ENCODE measurements at regions not wholly inside any gene's neighbourhood (a gene's known extent, or its start where the extent isn't known, plus 50 kb on each side); places are given as distances from the start of the nearest gene placed in this dataset.

- TF ChIP-seq EP300 (IDR thresholded peaks at IDR 0.05; ENCODE audit: borderline replicate concordance) (no peak), TCF12 (IDR thresholded peaks at IDR 0.05; ENCODE audit: low read depth) (no peak), NFIC (IDR thresholded peaks at IDR 0.05) (no peak), YY1 (IDR thresholded peaks at IDR 0.05; ENCODE audit: low read depth) (no peak), ZBTB7A (IDR thresholded peaks at IDR 0.05; ENCODE audit: low read depth) (no peak), TAF1 (IDR thresholded peaks at IDR 0.05; ENCODE audit: low read depth) (no peak)
- TF ChIP-seq, protein P1, sequence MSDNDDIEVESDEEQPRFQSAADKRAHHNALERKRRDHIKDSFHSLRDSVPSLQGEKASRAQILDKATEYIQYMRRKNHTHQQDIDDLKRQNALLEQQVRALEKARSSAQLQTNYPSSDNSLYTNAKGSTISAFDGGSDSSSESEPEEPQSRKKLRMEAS (IDR thresholded peaks at IDR 0.05): no peak
These were observed 254.3 kb downstream of the BTBD3 start for GRCh38 chr20:12171923-12172524.

DNA sequence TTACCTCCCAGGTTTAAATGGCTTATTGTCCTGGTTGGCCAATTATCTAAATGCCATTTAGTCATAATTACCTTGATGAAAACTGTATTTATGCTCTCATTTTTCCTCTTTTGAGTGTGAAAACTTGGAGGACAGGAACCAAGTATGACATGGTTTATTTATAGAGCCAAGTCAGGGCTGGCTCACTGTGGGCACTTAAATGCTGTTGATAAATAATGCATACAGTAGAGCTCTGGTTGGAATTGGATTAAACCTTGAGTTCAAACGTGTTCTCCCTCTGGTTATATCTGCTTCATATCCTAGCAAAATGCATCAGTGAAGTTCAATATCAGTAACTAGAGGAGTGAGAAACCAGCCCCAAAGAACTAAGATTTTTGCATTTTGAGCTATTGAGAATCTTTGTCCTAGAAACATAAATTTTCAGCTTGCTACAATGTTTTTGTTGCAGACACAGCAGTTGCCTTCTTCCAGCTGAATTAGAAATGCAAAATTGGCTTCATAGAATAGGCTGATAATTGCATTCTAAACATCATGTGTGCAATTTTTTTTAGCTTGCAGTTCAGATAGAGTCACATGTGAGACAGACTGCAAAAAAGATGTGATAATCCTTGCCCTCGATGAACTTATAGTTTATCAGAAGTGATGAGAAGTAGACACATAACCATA, 255.8 kb downstream of the BTBD3 start:
- TF ChIP-seq YY1 (IDR thresholded peaks at IDR 0.05; ENCODE audit: low read depth): no peak
- no peak for TF ChIP-seq ZBTB7A (IDR thresholded peaks at IDR 0.05; ENCODE audit: low read depth)
- no peak for TF ChIP-seq USF1 (IDR thresholded peaks at IDR 0.05)
- TF ChIP-seq TAF1 (IDR thresholded peaks at IDR 0.05; ENCODE audit: low read depth): no peak
- TF ChIP-seq, protein P1 (IDR thresholded peaks at IDR 0.05): no peak
- no peak for TF ChIP-seq EGR1 (IDR thresholded peaks at IDR 0.05)
- no peak for TF ChIP-seq CEBPB (IDR thresholded peaks at IDR 0.05)

DNA sequence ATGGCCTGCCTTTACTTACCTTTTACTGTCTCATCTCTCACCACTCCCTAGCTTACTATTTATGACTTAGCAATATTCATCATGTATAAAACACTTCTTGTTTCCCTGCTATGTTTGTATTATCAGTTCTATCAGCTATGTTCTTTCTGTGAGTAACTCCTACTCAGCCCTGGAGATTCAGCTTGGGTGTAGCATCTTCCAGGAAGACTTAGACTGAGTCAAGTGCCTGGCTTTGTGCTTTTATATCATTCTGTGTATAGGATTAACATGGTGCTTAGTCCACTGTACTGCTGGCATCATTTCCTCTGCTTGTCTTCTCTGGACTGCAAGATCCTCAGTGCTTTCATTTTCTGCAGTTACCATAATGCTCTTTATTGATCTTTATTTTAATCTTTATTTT, 257.8 kb downstream of the BTBD3 start:
- TF ChIP-seq USF1 (IDR thresholded peaks at IDR 0.05) (no peak), TCF12 (IDR thresholded peaks at IDR 0.05; ENCODE audit: low read depth) (no peak), TEAD4 (IDR thresholded peaks at IDR 0.05) (no peak), CEBPB (IDR thresholded peaks at IDR 0.05) (no peak), EP300 (IDR thresholded peaks at IDR 0.05; ENCODE audit: borderline replicate concordance) (no peak)
- TF ChIP-seq, protein P1 (IDR thresholded peaks at IDR 0.05): no peak

DNA sequence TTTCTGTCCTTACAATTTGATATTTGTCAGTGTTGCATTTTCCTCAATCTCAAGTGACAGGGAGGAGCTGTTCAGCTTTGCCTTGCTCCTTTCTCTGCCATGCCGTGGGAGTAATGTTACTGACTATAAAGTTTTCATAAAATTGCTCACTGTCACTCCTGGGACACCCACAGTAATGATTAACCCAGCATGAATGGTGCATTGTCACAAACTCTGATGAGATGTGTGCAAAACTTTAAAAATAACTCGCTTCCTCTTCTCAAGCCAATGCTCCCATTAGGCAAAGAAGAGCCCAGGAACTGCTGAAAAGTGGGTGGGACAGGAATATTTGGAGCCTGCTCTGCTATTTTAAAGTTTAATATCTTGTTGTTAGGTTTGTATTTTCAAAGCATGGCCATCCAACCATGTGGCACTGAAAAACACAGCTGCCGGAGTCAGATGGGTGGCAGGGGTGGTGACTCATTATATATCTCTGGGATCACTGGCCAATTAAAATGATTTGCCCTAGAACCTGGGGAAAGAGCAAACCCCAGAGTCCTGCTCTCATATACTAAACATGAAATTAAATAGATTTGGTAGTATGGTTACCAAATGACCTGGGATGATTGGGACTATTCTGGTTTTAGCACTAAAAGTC, 260.1 kb downstream of the BTBD3 start:
- TF ChIP-seq, protein P1 (IDR thresholded peaks at IDR 0.05): no peak
- TF ChIP-seq TEAD4 (IDR thresholded peaks at IDR 0.05): no peak

DNA sequence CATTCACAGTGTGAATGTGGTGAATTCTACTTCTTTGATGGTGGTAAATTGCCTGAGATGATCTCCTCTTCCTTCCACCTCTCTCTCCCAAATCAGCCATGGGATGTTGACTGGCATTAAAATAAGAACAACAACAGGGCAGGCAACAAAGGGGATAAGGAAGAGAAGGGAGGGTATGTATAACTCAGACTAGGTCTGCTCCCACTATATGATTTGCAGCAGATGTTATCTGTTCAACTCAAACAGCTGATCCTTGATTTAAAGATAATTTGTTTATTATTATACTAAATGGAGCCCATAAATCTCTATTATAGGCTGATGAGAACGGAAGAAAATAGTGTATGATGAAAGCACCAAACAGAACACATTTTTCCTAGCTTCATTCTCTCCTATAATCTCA, 262.0 kb downstream of the BTBD3 start:
- no peak for TF ChIP-seq USF1 (IDR thresholded peaks at IDR 0.05)
- TF ChIP-seq EP300 (IDR thresholded peaks at IDR 0.05; ENCODE audit: borderline replicate concordance): no peak
- TF ChIP-seq TEAD4 (IDR thresholded peaks at IDR 0.05): no peak
- TF ChIP-seq ZBTB7A (IDR thresholded peaks at IDR 0.05; ENCODE audit: low read depth): no peak
- TF ChIP-seq, protein P2, sequence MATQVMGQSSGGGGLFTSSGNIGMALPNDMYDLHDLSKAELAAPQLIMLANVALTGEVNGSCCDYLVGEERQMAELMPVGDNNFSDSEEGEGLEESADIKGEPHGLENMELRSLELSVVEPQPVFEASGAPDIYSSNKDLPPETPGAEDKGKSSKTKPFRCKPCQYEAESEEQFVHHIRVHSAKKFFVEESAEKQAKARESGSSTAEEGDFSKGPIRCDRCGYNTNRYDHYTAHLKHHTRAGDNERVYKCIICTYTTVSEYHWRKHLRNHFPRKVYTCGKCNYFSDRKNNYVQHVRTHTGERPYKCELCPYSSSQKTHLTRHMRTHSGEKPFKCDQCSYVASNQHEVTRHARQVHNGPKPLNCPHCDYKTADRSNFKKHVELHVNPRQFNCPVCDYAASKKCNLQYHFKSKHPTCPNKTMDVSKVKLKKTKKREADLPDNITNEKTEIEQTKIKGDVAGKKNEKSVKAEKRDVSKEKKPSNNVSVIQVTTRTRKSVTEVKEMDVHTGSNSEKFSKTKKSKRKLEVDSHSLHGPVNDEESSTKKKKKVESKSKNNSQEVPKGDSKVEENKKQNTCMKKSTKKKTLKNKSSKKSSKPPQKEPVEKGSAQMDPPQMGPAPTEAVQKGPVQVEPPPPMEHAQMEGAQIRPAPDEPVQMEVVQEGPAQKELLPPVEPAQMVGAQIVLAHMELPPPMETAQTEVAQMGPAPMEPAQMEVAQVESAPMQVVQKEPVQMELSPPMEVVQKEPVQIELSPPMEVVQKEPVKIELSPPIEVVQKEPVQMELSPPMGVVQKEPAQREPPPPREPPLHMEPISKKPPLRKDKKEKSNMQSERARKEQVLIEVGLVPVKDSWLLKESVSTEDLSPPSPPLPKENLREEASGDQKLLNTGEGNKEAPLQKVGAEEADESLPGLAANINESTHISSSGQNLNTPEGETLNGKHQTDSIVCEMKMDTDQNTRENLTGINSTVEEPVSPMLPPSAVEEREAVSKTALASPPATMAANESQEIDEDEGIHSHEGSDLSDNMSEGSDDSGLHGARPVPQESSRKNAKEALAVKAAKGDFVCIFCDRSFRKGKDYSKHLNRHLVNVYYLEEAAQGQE (IDR thresholded peaks at IDR 0.05; ENCODE audit: low read depth): no peak
- TF ChIP-seq CEBPB (IDR thresholded peaks at IDR 0.05): no peak

DNA sequence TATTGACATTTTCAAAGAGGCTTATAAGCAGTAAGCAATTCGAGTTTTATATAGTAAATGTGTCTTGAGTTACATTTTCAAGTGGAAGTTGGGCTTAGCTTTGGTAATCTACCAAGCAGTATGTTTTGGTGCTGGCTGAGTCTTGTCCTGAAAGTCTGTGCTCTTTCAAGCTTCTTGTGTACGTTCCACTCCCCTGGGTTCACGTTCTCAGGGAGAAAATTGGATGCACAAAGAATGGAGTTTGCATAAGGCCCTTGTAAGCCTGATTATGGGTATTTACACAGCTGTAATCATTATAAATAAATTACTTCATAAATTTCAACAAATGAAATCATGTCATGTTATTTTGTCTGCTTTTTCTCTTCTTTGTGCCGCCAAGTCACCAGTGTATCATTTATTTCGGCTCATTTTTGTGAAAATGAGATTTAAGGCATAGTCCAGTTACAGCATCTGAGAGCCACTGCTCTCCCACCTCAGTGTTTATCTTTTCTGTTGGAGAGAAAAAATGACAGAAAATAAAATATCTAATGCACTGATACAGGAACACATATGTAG, 262.5 kb downstream of the BTBD3 start:
- no peak for TF ChIP-seq FOXM1 (IDR thresholded peaks at IDR 0.05; ENCODE audit: borderline replicate concordance, low read depth)
- no peak for TF ChIP-seq ZBTB7A (IDR thresholded peaks at IDR 0.05; ENCODE audit: low read depth)
- TF ChIP-seq EP300 (IDR thresholded peaks at IDR 0.05; ENCODE audit: borderline replicate concordance): no peak
- TF ChIP-seq, protein P1 (IDR thresholded peaks at IDR 0.05): no peak
- TF ChIP-seq, protein P2 (IDR thresholded peaks at IDR 0.05; ENCODE audit: low read depth): no peak
- no peak for TF ChIP-seq RAD21 (IDR thresholded peaks at IDR 0.05; ENCODE audit: low read depth)
- TF ChIP-seq EGR1 (IDR thresholded peaks at IDR 0.05): no peak
- TF ChIP-seq TEAD4 (IDR thresholded peaks at IDR 0.05): no peak
- no peak for TF ChIP-seq CREB1 (IDR thresholded peaks at IDR 0.05; ENCODE audit: low read depth)
- no peak for TF ChIP-seq CEBPB (IDR thresholded peaks at IDR 0.05)
- TF ChIP-seq TCF12 (IDR thresholded peaks at IDR 0.05; ENCODE audit: low read depth): no peak
- TF ChIP-seq NFIC (IDR thresholded peaks at IDR 0.05): no peak
- no peak for TF ChIP-seq TAF1 (IDR thresholded peaks at IDR 0.05; ENCODE audit: low read depth)
- TF ChIP-seq YY1 (IDR thresholded peaks at IDR 0.05; ENCODE audit: low read depth): no peak
- no peak for TF ChIP-seq USF1 (IDR thresholded peaks at IDR 0.05)

Measured in Ishikawa (cell line).